ENCODE measurements at regions not wholly inside any gene's neighbourhood (a gene's known extent, or its start where the extent isn't known, plus 50 kb on each side); places are given as distances from the start of the nearest gene placed in this dataset.
"Not testable (repeated sequence)": the region's sequence is repeated elsewhere in the genome, so short reads cannot be mapped to it uniquely, and the experiment has no call there.

DNA sequence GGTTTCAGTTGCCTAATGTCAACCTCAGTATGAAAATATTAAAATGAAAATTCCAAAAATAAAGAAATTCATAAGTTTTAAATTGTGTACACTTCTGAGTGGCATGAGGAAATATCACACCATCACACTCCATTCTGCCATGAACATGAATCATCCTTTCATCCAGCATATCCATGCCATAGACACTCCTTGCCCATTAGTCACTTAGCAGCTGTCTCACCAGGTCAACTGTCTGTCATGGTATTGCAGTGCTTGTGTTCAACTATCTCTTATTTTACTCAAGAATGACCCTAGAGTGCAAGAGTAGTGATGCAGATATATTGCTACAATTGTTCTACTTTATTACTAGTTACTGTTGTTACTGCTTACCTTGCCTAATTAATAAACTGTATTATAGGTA is 712.4 kb downstream of the EPHA7 start:
- DNase-seq = no peak

DNA sequence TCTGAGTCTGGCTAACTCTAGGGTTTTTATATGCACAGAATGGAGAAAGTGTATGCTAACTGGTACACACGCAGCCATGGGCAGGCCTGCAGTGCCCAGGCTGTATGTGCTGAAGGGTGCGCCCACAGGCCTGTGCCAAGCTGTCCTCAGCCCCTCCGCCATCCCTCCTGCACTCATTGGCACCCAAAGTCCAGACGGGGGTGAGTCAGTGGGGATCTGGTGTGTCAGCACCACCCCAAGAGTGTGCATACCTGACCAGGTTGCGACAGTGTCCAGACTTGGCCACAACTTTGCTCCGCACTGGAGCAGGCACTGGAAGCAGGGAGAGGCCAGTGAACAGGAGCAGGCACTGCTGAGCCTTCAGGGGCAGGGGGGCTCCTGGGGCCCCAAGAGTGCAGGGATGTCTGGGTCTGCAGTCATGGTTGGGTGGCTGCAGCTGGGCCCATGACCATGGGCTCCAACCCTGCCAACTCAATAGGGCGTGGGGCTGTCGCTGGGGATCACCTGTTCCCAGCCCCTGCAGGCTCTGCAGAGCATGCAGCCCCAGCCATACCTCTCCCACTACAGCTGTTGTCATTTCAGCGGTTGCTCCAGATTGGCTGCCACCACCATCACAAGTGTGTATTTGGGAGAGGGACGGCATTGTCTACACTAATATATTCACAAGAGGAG is 717.8 kb downstream of the EPHA7 start:
- DNase-seq = no peak

DNA sequence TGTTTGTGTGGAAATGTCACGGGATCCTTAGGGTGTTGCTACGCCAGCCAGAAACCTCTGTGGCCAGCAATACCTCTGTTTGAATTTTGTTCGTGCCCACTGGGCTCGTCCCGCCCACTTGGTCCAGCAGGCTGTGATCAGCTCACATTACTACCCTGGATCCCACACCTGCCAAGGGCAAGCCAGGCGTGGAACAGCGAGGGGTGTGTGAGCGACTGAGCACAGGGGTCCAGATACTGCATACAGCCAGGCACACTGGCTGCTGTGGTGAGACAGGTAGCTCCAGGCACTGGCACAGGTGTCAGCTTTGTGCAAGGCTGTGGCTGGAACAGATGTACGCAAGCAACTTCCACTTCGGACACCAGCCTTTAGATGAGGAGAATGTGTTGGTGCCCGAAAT is 718.9 kb downstream of the EPHA7 start:
- no peak for DNase-seq

DNA sequence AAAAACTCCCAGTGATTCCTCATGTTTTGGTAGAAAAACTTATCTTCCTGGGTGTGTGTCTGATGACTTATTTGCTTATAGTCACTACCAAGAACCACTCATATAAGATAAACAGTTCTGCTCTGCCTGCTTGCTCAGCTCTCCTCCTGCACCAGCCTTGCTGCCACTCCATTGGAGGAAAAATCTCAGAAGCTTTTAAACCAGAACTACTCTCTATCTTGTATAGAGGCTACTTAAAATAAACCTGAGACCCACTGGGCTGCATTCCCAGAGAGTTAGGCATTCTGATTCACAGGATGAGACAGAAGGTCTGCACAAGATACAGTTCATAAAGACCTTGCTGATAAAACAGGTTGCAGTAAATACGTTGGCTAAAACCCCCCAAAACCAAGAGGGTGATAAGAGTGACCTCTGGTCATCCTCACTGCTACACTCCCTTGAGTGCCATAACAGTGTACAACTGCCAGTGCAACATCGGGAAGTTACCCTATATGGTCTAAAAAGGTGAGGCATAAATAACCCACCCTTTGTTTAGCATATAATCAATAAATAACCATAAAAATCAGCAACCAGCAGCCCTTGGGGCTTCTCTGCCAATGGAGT is 728.3 kb downstream of the EPHA7 start:
- no peak for DNase-seq

DNA sequence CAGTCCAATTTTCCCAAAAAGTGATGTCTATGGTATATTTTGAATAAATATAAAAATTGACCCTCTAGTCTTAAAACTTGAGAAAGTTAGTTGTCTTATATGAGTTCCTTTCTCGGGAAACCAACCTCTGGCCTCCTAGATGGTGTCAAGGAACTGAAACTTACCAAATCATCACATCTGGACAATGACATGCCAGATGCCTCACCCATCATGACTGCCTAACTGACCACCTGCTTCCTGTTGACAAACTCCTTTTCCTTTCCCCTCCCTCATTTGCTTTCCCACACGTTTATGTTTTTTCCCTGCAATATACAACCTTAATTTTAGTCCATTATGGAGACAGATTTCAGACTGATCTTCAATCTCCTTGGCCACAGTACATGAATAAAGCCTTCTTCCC is 731.0 kb downstream of the EPHA7 start:
- no peak for DNase-seq

DNA sequence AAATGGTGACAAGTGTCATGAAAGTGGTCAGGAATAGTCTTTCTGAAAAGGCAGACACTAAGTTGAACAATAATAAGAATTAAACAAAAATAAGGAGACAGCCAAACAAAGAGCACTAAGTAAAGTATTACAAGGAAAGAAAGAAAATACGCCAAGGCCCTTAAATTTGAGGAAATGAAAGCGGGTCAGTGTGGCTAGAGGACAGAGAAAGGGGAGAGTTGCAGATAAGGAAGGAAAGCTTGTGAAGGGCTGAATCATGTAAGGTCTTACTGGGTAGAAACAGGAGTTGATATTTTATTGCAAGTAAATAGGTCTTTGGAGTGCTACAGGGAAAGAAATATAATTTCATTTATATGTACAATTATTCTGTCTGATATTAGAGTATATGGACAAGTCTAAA is 732.1 kb downstream of the EPHA7 start:
- DNase-seq = no peak

DNA sequence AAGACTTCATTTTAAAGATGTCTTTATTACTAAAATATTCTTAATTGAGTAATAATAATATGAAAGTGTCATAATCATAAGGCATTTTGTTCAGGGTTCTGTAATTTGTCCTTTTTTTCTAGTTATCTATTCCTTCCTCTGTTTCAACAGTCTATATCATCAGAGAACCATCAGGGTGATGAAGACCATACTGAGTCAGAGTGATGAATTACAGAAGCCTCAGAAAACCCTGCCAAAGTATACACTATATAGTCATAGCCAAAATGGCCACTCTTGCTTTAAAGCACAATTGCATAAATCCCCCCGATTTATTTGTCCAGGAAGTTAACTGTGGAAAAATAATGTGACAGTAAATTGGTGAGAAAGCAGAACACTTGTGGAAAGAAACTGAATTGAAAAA is 735.0 kb downstream of the EPHA7 start:
- peak; percentile 32 for DNase-seq

DNA sequence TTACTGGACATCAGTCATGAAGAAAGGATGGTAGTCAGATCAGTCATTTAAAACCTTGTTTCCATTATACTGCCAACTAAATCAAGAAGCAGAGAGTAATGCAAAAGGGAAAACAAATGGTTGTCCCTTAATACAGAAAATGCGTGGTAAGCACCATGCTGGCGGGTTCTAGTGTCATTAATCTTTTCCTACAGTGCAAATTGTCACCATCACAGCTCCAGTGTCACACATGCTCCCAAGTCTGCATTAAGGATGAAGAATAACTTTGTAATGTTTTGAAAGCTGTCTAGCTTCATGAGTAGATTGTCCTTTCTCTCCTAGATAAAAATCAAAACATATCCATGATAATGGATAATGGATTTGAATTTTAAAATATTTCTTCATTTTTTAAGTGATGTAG is 735.6 kb downstream of the EPHA7 start:
- DNase-seq = no peak

DNA sequence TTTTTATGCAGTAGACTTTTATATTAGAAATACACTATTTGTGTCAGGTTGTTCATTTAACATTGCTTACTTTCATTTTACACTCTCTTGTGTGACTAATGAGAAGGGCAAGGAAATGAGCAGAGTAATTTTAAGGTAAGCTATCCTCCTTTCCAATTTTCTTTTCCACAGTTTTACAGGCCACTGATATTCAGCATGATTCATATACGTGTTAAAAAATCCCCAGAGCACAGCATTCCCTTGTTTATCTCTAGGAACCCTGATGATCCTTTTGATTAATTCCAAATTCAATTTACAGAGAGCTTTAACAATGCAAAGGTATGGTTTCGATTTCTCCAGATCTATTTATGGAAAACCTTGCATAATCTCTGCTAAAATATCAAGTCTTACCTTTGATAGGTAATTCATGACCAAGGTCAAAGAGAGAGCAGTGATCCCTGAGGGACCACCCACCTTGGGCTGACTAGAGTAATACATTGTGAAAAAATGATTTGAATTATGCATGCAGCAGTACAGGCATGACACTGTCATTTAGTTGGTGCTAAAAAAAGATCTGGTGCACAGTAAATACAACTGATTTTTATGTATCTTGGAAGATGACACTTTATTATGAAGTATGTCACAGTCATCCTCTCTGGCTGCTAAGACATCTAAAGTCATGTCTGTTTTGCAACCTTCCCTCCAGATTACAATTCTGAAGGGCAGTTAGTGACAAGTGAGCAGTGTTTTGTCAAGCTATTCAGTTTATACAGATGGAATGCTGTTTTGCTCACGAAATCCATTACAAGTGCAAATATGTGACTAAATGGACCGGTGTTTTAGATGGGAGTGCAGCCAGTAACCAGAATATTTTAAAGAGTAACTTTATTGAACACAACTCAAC is 736.6 kb downstream of the EPHA7 start:
- no peak for DNase-seq

DNA sequence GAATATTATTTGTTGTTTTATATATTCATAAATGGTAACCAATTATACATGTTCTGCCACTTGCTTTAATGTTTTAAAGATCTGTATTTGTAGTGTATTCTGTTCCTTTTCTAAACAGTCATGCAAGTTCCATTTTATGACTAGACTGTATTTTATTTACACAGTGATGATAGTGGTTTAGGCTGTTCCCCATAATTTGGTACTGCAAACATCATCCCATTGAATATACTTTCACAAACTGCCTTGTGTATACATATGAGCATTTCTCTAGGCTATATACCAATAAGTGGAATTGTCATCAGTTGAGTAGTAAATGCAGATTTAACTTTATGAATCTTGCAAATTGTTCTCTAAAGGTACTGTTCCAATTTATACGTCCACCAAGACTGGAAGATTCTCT is 738.0 kb downstream of the EPHA7 start:
- no peak for DNase-seq

DNA sequence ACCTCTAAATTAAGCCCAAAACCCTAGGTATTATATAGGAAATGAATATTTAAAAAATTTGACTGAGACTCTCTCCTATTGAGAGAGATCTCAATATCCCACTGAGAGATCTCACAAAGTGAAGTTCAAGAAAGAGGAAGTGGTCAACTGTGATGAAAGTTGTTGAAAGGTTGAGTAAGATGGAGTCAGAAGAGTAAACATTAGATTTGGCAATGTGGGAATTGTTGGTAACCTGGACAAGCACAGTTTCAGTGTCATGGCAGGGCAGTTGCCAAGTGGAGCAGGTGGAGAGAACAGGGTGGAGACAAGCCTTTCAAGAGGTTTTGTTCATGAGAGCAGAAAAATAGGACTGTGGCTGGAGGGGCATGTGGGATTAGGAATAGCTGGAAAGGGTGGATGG is 747.9 kb downstream of the EPHA7 start:
- DNase-seq = not testable (repeated sequence)

DNA sequence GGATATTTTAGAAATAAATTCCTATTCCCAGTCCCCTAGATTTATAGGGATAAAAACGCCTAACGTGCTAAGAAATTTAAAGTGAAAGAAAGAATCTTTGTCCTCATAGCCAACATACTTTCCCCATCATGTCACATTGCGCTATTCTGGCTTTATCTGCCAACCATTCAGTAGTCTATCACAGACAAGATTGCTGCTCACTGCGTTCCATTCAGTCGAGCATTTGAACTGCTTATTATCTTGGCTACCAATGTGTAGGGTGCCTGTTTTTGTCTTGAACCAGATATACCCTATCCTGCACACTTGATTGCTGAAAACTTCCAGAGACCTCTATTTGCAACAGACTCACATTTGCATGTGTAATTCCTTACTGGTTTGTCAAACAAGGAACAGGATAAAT is 751.5 kb downstream of the EPHA7 start:
- no peak for DNase-seq

DNA sequence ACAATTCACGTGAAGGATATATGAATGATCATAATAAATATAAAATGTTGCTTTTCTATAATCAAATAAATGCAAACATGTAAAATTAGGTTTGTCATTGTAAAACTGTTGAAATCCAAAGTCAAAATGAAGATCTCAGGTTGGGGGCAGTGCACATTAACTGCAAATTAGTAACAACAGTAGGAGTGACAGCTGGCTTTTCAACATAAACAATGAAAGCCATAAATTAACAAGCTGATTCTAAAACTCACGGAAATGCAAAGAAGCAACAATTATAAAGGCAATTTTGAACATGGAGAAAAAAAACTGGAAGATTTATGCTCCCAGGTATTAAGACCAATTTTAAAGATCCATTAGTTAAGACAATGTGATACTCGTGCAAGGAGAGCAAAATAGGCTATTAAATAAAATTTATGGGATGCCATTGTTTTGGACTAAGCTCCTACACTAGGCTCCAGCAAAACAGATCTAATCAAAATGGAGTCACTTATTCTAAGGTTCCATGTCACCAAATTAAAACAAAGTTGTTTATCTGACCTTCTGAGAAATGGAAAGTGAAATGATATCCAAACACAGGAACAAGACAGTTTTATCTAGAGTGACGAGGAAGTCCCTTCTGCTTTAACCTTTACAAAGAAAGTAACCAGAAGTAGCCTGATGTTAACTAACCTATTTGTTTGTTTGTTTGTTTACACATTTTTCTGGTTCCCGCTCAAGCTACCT is 770.8 kb downstream of the EPHA7 start:
- DNase-seq = no peak

DNA sequence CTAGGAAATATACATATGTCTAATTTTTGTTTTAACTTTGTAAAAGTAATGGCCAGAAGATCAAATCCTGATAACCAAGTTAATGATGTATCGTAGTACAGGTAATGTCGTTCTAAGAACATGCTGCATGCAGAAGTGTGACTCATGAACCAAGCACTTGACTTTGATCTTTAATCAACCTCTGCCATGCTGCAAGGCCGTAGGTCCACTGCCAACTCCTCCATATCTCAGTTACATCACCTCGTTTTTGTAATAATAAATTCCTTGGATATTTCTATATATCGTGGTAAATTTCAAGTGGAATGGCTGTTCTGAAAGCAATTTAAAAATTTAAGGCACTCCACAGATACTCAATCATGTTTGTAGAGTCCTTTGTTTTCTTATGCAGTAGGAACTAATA is 771.7 kb downstream of the EPHA7 start:
- no peak for DNase-seq

DNA sequence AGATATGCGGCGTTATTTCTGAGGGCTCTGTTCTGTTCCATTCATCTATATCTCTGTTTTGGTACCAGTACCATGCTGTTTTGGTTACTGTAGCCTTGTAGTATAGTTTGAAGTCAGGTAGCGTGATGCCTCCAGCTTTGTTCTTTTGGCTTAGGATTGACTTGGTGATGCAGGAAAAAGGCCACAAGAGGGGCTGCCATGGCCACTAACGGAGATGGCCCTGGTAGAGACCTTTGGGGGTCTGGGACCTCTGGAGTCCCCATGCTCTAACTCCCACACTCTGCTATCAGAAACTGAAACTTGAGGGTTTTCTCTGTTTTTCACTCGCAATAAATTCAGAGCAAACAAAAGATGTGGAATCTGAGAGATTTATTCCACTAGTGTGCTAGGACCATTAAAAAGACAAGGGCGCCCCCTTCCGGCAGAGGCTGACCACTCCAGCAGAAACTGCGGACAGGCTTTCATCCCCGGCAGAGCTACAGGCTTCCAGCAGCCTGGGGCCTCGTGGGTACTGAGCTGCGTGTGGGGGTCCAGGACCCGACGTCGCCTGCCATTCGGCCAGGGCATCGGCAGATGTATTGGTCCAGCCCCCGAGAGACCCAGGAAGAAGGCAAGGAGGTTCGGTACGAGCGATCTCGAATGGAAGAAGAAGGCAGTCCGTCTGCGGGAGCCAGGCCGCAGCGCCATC is 775.1 kb downstream of the EPHA7 start:
- peak; percentile 15 for DNase-seq

DNA sequence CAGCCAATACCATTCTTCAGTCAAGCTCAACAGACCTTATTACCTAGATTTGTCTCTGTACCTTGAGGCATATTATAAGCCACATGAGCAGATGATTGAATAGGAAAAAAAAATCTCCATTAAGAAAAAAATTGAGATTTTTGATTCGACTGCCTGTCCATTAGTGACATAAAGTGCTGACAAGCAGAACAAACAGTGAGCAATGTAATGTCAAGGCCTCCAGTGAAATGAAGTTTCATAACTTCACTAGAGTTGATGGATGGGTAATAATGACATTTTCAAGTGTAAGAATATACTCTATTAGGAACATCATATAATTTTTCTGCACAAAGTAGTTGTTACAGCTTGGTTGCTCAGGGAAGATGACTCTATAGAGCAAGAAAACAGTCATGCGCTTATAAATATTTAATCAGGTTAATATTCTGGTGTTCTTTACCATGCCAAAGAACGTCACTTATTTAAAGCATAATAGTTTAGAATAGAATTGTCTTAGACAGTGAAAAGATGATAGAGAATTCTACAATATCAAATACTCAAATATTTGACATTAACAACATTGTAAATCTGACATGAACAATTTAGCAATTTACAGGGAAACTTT is 783.7 kb downstream of the EPHA7 start:
- no peak for DNase-seq

DNA sequence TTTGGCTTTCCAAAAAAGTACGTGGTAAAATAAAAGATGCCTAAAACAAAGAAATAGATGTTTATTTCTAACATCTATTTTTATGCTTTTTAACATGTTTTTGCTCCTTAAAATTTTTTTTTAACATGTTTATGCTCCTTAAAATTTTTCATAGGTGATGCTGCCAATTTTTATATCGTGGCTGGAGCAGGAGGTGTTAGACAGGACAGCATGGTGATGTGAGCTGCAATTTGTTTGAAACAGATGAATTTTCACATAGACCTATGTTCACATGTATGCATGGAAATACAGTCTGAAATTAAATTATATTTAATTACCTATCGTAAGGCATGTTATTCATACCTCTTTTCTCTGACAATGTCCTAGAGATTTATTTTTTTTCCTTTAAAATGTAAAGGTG is 784.8 kb downstream of the EPHA7 start:
- no peak for DNase-seq

DNA sequence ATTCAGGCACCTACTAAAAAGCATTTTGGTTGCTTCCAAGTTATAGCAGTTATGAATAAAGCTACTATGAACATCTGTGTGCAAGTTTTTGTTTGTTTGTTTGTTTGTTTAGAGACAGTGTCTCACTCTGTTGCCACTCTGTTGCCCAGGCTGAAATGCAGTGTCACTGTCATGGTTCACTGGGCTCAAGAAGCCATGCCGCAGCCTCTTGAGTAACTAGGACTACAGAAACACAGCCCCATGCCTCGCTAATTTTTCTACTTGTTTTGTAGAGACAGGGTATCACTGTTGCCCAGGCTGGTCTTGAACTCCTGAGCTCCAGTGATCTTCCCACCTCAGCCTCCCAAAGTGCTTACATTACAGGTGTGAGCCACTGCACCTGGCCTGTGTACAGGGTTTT is 795.9 kb downstream of the EPHA7 start:
- DNase-seq = no peak

DNA sequence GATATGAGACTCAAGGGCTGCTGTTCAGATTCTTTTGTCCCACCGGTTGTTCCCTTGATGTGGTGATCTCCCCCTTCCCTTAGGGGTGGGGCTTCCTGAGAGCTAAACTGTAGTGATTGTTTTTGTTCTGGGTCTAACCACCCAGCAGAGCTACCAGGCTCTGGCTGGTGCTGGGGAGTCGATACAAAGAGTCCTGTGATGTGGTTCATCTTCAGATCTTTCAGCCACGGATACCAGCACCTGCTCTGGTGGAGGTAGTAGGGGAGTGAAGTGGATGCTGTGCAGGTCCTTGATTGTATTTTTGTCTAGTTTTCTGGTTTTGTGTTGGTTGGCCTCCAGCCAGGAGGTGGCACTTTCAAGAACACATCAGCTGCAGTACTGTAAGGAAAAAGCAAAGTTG is 801.6 kb downstream of the EPHA7 start:
- no peak for DNase-seq

DNA sequence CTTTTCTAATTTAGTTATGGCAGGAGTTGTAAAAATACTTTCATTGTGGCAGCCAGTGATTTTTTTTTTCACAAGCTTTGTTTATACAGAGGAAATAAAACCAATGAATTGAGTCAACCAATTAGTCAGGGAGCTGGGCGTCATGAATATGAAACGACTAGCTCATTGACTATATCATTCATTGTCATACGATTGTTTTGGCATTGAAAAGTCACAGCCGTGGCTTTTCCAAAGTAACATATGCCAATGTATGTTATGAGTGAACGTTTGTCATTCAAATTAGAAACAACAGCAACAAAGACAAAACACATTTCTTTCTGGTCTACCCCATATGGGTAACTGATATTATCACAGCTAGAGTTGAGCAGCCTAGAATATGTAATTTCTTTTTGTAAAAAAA is 810.6 kb downstream of the EPHA7 start:
- no peak for DNase-seq

DNA sequence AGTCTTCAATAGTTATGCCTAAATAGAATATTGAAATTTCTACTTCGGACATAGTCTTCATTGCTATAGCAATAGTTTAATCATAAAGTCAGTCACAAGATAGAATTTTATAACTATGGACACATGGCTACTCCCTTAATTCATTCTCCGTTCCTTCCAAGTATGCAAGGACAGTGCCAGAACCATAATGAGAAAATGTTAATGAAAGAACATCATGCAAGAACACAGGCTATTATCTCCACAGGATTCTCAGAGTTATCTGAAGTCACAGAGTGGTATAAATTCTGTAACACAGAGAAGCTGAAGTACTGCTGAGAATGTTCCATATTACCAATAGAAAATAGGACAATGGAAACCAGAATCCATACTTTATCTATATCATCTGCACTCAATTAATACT is 826.2 kb downstream of the EPHA7 start:
- DNase-seq = no peak

DNA sequence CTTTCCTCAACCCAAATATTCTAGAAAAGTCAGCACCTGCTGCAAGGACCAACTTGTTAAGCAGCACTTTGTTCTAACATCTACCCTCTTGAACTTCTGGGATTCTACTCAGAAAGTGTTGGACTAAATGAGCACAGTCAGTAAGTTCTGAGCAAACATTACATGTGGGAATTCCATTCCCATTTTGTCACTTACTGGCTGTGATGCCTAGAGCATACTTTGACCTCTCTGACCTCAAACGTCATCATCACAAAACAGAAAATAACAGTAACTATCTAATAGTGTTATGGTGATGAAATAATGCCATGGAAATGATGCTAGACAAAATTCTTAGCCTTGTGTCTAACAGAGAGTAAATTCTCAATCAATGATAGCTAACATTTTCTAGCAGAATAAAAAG is 829.4 kb downstream of the EPHA7 start:
- DNase-seq = no peak

DNA sequence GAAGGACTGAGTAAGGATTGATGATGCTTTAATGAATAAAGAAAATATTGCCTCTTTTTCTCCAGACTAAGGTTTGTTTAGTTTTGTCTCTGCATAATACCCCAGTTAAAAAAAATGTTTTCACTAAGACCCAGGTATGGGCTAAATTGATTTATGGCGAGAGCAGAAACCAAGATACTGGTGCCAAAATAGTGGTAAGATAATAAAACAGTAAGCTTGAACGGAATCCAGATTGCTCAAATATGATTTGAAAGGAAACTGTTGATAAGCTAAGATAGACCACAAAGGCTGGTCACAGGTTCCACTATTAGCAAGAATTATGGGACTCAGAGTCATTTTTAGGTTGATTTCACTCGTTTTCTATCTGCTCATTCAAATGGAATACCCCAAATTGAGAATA is 831.2 kb downstream of the EPHA7 start:
- DNase-seq = no peak

Data from fibroblast of upper back skin (primary cell).